NCI-H446 treated with DMSO at 0.1 percent for 48 hours (cell line): ENCODE measurements at regions not wholly inside any gene's neighbourhood (a gene's known extent, or its start where the extent isn't known, plus 50 kb on each side); places are given as distances from the start of the nearest gene placed in this dataset.

Experiments
- DNase-seq: peaks from one replicate; lab custom pipeline; 2025; lab: John Stamatoyannopoulos, UW

DNA sequence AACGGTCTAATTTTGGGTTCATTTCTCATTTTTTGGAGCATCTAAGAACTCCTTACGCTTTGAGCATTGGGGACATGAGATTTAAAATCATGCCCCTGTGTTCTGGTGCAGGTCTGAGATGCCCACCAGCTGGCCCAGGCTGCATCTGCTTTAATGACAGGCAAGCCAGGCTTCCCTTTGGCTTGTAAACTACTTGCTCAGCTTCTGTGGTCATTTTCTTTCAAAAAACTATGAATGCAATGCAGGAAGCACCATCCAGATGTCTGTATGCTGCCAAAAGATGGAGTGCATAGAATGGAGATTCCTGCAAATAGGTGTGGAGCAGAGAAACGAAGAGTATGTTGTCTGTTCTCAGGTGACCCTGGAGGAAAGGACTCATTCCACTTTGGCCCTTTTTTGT lies 399.9 kb upstream of the ADAMTSL1 start:
- DNase-seq: no peak

DNA sequence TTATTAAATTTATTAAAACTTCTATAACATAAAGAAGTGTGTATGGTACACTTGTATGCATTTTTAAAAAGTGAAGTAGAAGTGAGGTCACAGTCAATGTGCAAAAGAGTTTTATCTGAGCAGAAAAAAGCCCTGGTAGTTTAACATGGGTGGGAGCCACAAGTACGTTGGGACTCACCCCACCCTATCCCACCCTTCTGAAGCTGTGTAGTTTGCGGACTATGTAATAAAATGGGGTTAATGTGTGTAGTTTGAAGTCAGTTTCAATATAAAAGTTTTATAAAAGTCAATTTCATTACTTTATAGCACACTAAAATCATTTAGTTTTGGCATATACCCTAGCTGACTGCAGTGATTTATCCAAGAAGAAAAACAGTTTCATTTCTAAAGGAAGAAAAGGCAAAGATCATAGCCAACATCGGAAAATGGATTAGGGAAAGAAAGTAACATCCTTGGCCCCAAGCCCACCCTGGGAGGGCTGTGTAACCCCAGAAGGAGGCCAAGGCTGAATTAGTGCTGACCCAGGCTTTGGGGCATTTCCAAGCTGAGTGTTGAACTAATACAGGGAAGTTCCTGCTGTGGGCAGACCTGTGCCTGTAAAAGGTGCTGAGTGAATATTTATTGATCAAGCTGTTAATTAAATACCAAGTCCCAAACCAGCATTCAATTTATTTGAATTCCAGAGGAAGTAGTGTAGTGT lies 398.6 kb upstream of the ADAMTSL1 start:
- DNase-seq: no peak

DNA sequence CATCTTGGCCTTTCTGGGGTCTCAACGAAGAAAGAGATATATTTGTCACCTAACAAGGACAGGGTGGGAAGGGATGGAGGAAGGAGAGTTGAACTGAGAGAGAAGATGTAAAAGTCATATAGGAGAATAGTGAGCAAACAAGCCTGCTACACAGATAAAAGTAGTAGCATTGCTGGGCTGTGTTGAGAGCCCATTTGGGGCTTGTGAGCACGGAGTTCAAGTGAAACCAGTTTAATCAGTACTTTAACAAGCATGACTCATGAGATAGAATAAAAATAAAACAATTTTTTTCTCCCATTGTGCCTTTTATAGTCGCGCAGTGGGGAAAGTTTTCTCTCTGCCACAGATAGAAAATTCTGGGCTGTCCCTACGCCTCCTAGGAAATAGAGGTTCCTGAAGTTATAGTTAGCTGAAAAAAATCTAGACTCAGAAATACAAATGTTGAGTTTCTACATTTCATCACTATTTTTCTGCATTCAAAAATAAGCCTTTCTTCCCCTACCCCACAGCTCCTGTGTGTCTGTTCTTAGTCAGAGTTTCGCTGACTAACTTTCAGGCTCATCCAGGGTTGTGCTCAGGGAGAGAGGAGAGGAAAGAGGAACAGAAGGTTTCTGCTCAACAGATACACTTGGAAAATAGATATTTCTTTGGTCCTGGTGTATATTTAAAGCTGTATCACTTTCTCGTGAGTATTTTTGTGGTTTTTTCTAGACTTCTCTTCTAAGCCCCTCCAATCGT lies 395.8 kb upstream of the ADAMTSL1 start:
- DNase-seq: no peak

DNA sequence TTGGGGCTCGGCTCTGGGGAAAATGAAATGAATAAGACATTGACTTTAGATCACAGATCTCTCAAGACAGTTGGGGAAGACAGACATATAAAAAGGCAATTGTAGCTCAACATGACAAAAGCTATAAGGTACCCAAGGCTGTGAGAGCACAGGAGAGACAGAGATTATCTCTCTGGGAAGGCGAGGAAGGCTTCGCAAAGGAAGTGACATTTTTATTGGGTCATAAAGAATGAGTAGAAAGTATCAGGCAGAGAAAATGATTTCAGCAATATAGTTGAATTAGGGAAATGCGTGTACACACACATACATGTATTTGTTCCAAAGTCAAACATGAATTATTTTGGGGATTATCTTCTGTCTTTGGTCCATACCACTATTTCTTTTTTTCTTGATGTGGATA lies 381.8 kb upstream of the ADAMTSL1 start:
- no peak for DNase-seq

DNA sequence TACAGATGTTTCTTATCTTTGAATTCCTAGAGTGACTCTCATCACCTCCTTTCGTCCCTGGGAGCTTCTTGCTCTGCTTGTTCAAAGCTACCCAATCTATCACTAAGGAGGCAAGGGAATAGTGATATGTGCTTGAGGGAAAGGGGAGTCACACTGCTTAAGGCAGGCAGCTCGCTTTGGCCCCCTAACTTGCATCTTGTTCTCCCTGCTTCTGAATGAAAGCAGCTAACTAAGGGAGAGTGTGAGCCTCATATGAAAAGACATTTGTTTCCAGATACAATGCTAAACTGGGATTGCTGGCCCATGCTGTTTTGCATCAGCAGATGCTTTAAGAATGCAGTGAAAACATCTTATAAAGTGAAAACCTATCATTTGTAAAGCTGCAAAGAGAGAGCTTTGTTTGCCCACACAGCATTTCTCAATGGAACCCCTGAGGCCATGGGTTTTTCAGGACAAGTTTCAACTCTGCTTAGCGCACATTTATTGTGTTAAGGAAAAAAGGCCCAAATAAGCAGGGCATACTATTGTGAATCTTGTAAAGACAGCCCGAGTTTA lies 367.9 kb upstream of the ADAMTSL1 start:
- no peak for DNase-seq

DNA sequence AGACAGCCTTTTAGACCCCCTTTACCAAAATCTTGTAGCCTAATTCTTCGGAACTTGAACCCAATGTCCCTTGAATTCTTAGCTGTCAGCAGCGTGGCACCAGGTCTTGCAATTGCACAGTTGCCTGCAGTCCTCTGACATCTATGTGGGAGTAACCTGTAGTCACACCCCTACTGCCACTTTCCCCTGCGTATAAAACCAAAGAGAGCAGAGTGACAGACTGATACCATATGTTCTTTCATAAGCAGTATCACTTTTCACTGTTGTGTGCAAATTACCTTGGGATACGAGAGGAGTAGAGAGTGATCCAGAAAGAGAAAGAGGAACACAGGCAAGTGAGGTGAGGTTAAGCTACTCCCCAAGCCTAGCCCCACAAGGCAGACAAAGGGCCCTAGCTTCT lies 364.3 kb upstream of the ADAMTSL1 start:
- no peak for DNase-seq

DNA sequence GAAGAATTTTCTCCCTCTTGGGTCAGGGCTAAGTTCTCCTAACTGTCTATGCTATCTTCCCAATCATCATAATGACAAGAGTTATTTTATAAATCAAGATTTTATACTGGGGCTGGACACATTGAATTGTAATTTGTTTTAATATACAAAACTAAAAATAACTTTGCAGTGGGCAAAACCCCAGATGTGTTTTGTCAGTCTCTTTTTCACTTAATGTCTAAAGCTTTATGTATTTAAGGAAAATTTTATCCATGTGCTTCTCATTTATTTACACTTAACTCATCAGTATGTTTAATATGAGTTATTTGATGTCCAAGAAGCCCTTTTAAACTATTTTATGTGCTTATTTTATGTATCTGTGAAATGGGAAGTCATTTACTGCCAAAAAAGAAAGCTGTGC lies 362.8 kb upstream of the ADAMTSL1 start:
- DNase-seq: no peak

DNA sequence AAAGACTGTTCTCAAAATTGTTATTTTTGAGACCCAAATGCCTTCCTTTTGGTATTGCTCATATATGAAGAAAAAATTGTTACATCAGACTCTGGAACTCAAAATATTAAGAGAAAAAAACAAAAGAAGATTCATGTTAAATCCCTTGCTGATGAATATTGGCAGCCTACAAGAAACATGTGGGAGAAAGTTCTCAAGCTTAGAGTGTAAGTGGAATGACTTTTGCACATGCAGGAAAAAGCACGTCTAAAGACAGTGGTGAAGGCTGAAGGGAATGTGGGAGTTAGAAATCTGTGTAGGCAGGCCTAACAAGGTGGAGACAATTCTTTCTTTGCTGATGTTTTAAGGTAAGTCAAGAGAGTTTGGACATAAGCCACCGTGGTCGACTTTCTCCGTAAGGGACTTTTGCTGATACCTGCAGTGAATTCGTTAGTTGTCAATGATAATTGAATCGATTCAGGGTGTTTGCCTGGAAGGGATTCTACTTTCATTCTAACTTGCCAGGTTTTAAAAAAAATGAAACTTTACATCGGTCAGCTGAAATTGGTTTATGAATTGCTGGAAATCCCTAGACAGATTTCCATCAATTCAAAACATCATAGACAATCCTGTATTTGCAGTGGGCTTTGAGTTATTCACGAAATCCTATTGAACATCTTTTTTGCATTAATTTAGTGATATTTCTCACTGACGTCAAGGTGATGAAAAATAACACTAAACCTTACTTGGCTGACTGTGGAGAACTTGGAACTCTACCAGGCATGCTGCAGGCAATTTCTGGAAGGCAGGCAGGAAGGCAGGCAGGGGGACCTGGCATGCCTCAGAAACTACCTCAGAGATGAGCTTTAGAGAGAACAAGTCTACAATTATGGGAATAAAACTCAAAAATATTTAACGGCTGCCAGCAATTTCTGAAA lies 359.1 kb upstream of the ADAMTSL1 start:
- peak; percentile 59 for DNase-seq

DNA sequence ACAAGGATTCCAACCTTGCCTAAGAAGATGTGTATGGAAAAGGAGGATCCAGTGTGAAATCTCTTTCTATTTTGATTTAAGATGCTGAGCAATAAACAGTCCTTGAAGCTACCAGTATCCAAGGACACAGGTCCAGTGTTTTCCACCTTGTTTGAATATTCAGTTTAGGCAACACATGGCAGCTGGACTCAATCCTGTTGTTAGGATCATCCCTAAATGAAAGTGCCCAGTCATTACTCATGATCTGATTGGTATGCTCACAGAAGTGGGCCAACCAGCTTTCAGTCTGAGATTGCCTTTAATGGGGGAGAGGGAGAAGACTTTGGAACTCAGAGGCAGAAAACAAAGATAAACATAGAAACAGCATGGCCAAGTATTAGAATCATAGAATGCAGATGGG lies 355.7 kb upstream of the ADAMTSL1 start:
- no peak for DNase-seq

DNA sequence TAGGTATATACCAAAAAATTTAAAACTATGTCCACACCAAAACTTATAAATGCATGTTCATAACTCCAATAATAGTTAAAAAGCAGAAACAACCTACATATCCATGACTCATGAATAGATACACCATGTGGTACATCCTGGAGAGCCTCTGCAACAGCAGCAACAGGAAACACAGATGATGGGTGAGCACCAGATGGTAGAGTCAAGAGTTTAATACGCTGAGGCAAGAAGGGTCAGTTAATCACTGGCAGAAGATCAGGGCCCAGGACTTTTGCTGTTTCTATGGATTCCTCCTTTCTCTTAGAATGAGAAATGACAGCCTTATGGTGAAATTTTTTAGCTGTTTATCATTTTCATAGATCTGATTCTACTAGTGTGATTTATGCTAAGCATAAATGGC lies 351.8 kb upstream of the ADAMTSL1 start:
- DNase-seq: peak; percentile 72

DNA sequence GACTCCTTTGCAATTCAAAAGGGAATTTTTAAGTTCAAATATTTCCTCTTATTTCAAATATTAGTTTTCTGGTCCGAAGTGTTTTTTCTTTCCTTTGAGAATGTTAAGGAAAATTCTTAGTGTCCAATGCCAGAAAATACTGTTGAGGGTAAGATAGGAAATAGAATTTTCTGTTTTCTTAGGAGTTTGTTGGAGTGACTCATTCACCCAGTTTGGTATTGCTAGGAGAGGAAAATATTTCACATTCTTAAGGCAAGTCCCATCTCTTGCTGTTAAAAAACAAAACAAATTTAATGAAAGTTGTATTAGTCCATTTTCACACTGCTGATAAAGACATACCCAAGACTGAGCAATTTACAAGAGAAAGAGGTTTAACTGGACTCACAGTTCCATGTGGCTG lies 349.2 kb upstream of the ADAMTSL1 start:
- no peak for DNase-seq

DNA sequence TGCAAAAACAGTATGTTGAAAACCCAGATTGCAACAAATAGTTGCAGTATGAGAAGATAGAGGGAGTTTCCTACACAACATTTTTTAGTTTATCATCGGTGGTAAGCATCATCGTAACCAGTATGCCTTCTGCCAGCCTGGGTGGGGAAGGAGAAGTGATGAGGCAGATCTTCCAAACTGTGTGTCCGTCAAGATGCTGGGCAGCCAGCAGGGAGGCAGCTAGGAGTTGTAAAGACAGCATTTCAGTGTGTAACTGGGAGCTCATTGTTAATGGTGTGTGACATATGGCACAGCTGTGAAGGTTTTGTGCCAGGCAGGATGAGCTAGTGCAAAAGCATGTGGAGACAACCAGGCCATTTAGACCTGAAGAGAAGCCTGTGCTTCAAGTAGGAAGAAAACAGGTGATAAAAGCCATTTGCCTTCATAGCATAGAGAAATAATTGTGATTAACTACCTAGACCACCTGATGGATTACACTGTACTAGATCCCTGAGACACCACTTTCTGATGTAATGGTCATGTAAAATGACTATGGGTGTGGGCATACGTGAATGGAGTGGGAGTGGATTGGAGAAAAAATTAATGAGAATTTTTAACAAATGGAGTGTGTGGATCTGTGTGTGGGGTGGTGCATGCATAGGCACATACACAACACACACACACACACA lies 347.0 kb upstream of the ADAMTSL1 start:
- peak; percentile 70 for DNase-seq

DNA sequence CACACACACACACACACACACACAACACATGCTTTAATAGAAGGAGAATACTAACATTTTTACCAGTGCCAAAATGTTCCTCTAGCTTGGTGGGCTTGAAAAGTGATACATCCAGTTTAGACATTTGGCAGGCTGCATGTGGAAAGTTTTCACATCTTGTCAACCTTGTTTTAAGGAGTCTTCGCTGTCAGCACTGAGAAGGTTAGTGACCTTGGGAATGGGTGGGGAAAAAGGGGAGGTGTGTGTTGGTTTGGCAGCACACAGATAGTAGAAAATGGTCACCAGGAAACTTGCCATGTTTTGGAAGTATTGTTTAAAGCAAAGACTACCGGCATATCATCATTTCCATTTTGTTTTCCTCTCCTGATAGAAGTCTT lies 346.5 kb upstream of the ADAMTSL1 start:
- DNase-seq: no peak

DNA sequence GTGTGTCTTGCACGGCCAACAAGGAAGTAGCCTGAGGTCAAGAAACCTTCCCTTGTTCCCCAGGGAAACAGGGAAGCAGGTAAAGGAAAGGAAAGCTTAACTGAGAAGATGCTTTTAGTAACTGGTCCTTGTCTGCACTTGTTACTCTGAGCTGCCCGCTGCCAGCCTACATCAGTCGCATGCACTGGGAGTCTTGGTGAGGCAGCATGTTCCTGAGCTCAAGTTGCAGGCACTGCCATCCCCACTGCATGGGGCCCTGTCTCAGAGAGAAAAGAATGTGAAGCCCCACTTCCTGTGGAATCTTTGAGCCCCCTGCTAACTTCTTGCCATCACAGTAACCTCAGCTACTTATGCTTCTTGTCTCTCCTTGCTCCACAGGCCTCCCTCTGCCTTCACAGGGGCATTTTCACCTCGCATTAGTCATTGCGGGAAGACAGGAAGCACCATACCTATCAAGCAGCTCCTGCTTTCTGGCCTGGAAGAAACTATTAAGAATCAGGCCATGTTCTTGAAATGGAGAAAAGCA lies 344.1 kb upstream of the ADAMTSL1 start:
- no peak for DNase-seq

DNA sequence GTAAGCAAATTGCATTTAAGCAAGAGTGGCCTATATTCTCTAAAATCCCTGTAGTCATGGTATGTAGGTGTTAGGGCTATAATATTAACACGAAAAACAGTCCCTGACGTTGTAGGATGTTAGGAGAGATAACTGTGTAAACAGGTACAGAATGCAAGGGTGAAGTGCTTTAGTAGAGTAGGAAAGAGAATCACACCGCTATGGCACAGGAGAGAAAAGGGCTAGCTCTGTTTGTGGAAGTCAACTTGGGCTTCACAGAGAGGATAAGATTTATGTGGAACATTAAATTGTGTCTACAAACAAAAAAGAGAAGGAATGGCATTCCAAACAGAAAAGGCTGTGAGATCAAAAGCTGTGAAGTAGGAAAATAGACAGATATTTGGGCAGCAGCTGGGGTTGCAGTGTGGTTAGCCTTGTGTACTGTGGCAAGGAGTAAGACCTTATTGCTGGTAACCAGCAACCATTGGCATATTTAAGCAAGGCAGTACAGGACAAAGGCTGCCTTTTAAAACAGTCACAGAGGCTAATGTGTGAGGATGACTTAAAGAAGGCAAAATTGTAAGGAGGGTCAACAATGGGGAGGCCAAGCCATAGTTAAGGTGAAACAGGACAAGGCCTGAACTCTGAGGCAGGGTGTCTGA lies 337.5 kb upstream of the ADAMTSL1 start:
- DNase-seq: no peak

DNA sequence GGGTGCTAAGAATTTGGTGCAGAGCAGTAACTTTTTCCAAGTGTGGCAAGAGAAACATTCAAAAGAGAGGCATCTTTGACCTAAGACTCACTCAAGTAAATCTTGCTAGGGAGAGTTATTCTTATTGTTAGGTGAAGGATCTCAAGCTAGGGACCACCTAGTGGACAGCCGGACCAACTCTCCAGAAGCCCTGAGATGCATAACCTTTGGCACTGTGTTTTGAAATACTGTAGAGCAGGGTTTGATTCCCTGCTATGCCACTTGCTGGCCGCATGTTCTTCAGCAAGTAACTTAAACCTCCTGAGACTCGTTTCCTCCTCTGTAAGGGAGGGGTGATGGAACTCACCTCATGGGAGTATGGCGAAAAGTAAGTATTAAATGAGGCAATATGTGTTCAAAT lies 336.1 kb upstream of the ADAMTSL1 start:
- no peak for DNase-seq

DNA sequence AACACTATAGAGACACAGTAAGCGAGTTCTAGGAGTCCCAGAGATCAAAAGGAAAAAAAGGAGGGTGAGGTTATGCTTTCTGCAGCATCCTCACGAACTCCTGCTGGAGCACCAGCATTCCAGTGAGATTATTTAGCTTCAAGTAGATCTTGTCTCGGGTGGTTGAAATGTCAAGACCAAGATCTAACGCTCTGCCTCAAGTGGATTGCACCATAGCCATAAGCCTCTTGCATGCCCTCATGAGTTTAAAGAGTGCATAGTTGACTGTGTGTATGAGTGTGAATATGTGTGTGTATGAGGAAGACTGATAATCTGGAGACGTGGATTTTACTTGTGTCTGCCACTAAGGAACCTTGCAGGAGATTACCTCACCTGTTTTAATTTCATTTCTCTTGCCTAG lies 335.3 kb upstream of the ADAMTSL1 start:
- DNase-seq: no peak

DNA sequence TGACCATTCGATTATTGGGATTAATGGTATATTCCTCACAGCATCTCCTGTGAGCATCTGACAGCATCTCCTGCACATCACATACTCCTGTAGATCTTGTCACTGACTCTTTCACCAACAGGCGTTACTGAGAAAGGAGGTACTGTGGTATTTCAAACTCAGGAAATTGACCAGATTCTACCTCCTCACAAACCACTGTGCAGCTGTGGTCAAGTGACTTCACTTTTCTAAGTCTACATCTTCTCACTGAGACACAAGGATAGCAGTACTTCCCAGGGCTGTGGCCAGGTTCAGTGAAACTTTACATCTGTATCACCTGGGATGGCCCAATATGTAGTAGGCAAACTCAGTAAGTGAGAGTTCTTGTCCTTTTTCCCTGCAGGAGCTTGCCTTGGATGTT lies 332.3 kb upstream of the ADAMTSL1 start:
- no peak for DNase-seq

DNA sequence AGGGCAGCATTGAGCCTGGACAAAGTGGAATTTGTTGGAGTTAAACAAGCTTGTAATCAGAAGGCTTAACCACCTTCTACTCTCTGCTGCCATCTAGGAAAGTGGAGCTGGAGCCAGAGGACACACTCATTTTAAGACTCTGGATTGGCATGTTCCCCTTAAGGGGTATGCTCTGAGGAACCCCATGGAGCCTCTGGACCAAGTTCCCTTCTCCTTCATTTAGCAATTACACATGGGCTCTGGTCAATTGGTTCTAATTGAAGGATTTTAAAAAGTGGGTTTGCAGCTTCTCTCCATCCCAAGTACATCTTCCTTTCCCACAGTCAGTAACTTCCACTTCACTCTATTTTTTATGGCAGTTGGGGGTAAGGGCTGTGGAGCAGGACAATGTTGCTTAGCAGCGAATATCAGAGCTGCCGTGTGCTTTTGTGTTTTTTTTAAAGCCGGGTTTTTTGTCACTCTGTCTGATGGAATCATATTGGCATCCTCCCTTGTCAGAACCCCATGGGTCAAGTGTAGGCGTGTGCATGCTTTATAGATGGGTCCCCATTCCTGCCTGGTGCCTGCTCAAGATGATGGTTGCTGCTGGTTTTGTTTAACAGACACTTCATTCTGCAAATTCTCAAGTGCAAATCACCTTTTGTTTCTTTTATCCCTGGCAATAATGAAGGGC lies 330.7 kb upstream of the ADAMTSL1 start:
- no peak for DNase-seq

DNA sequence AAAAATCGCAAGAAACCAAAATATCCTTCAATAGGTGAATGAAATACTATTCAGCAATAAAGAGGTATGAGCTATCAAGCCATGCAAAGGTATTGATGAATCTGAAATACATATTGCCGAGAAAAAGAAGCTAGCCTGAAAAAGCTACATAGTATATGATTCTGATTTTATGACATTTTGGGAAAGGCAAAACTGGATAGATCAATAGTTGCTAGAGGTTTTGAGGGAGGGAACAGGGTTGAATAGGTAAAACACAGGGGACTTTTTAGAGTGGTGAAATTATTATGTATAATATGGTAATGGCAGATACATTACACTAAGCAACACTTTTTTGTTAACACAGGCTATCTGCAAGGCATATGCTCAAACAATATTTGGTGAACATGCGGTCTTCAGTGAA lies 327.6 kb upstream of the ADAMTSL1 start:
- DNase-seq: no peak
